GM19455 (cell line): ENCODE measurements at regions not wholly inside any gene's neighbourhood (a gene's known extent, or its start where the extent isn't known, plus 50 kb on each side); places are given as distances from the start of the nearest gene placed in this dataset.
A peak's percentile ranks its signal among the peaks of the same experiment; 100 is the strongest.

Experiments used
- ATAC-seq: cut with Tn5 transposase; IDR thresholded peaks from one replicate; pipeline ENCODE4 v1.9.1; 2021; ENCODE audit not compliant: unreplicated experiment

DNA sequence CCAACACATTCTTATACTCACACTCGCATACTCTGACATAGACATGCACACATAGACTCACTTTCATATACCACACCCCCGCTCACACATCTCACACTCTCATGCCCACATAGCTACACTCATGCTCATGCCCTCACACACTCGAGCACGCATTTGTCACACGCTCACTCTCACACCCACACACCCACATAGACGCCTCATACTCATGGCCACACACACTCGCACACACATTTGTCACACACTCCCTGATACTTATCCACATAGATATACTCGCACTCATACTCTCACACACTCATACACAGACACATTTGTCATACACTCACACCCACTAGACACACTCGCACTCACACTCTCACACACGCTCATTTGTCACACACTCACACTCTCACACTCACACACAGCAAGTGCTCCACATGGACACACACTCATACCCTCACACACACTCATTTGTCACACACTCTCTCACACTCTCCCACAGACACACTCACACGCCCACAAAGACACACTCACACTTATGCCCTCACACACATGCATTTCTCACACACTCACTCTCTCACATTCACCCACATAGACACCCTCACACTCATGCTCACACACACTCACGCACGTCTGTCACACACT lies 50.9 kb downstream of the TNP1 start:
- ATAC-seq, result no peak

DNA sequence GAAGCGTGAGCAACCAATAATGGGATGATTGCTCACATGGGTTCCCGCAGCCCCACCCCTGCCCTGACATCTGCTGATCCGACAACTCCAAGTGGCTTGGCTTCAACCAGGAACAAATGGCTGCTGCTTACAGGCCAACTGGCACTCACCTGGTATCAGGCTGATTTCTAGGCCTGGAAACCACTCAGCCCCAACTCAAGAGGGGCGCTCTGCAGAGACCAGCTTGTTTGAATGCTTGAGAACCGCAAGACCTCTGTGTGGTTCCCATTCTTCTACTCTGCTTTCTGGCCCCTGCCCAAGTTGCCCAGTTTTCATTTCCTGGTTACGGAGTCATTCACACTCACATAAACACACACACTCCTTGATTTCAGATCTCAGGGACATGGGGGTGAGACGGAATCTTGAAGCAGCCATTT lies 52.0 kb downstream of the TNP1 start:
- ATAC-seq, result no peak

DNA sequence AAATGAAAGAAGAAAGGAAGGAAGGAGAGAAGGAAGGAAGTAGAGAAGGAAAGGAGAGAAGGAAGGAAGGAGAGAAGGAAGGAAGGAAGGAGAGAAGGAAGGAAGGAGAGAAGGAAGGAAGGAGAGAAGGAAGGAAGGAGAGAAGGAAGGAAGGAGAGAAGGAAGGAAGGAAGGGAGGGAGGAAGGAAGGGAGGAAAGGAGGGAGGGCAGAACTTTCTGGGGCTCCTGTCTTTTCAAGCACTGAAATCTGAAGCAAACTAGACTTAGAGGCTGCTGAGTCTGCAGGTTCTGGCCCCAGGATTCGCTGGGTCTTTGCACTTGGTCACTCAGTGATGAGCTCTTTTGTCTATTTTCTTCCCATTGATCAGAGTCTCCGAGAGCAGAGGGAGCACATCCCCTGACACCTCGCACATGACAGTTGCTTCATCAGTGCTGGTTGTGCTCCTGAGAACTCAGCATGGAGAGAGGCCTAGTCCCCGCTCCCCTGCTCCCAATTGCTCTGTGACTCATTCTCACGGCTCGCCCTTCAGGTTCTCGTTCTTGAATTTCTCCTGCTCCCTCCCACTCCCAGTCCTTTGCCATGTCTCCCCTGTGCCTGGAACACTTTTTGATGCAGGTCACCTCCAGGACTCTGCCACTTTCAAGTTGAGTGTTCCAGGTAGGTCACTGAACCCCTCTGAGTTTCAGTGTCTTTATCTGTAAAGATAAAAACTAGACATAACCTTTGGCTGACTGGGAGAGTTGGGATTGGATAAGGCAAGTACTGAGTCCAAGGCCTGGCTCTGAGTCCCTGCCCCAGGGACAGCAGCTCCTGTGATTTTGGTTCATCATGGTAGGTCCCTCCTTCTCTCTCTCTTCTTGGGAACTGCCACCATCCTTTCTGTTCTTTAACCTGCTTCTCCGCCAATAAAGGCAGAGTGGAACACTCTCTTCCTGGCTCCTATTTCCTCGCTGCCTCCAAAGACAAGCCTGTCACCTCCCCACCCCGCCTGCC lies 55.2 kb downstream of the TNP1 start:
- no peak for ATAC-seq

DNA sequence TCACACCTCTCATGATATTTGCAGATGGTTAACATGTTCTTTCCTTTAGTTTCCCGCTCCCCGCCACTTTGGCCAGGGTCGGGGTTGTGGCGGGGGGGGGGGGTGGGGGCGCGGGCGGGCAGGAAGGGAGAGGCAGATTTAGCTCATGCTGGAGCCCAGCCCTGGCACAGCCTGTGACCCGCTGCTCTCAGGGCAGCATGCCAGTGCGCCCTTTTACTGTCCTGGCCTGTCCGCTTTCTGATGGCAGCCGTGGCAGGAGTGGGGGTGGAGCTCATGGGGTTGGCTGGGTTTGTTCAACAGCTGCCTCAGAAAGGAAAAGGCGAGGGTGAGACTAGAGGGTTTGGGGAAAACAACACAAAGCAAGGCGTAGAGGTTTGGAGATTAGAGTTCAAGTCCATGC lies 56.1 kb downstream of the TNP1 start:
- no peak for ATAC-seq

DNA sequence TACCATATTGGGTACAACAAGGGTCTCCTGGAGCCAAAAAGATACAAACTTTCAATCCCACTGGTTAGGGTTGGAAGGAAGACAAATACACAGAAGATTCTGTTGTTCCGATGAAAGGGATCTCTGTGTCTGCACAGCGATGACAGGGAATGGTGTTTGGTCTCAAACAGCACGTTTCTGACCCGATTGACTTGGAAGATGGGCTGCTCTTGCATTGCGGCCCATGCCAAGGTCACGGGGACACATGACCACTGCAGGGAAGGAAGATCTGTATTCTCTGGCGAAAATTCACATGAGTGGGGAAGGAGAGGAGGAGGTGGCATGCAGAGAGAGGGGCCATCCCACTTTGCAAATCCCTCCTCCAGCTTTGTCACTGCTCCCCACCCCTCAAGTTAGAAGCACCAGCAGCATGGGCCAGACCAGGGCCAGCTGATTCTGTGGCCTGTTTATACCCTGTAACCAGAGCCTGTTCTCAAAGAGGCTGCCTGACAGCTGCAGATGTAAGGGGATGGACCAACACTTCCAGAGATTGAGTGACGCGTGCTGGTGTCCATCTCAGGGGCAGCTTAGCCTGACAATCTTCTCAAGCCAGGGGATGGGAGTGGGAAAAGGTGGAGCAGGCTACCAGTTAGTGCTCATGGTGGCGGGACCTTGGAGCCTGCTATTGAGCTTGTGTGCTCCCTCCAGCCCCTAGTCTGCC lies 57.2 kb downstream of the TNP1 start:
- no peak for ATAC-seq

DNA sequence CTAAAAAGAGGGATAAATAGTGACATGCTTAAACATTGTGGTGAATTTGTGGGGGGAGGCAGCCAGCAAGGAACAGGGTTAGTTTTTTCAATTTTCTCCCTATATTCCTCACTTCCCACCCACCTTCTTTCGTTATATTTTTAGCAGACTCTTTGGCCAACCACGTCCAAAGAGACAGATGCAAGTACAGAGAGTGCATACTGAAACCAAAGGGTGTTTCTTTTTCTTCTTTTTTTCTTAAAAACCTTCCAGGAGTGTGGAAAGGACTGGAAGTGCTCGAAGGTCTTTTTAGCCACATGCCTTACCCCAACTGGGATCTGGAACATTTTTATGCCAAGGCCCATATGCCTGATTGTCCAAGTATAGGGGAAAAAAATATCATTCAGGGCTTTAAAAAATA lies 59.0 kb downstream of the TNP1 start:
- no peak for ATAC-seq

- no peak for ATAC-seq
Observed at GRCh38 chr2:216799873-216800431, 59.9 kb downstream of the TNP1 start.

GRCh38 chr2:216796115-216796840 lies 63.6 kb downstream of the TNP1 start:
- ATAC-seq, result no peak

GRCh38 chr2:216793386-216793785 lies 66.5 kb downstream of the TNP1 start:
- no peak for ATAC-seq

GRCh38 chr2:216792222-216793021 lies 67.4 kb downstream of the TNP1 start:
- ATAC-seq, result no peak

- ATAC-seq, result no peak
Observed at GRCh38 chr2:216791303-216791702, 68.6 kb downstream of the TNP1 start.

GRCh38 chr2:216789081-216789480 lies 70.8 kb downstream of the TNP1 start:
- no peak for ATAC-seq

GRCh38 chr2:216787851-216788540 lies 71.9 kb downstream of the TNP1 start:
- no peak for ATAC-seq

DNA sequence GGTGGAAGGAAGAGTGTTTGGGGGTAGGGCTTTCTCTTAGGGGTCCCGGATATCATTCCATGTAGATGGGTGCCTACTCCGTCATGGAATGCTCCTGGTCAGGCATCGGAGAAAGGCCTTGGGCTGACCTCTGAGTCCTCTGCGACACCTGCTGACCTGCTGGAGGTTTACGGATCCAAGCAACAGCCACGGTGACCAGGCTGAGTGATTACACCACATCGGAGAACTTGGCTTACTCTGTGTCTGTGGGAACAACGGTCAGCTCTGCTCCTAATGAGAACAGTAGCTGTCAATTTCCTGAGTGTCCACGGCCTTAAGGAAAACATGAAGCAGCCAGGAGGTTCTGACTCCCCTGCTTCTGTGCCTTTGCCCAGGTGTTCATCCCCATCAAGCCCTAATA lies 73.2 kb downstream of the TNP1 start:
- no peak for ATAC-seq

GRCh38 chr2:216784456-216784855 lies 75.4 kb downstream of the TNP1 start:
- ATAC-seq, result no peak

GRCh38 chr2:216781709-216782108 lies 78.2 kb downstream of the TNP1 start:
- no peak for ATAC-seq

- no peak for ATAC-seq
Observed at GRCh38 chr2:216780843-216781242, 79.0 kb downstream of the TNP1 start.

GRCh38 chr2:216777637-216778273 lies 82.1 kb downstream of the TNP1 start:
- peak; percentile 93 for ATAC-seq
